M059J (cell line): ENCODE measurements at regions not wholly inside any gene's neighbourhood (a gene's known extent, or its start where the extent isn't known, plus 50 kb on each side); places are given as distances from the start of the nearest gene placed in this dataset.

Experiments used
- DNase-seq: peaks from one replicate; pipeline ENCODE4 v3.0.0-alpha.2; 2012; ENCODE audit warnings: low read depth

- DNase-seq = no peak
Measured at GRCh38 chr22:48244388-48245195, 1482.1 kb downstream of the TBC1D22A start.

DNA sequence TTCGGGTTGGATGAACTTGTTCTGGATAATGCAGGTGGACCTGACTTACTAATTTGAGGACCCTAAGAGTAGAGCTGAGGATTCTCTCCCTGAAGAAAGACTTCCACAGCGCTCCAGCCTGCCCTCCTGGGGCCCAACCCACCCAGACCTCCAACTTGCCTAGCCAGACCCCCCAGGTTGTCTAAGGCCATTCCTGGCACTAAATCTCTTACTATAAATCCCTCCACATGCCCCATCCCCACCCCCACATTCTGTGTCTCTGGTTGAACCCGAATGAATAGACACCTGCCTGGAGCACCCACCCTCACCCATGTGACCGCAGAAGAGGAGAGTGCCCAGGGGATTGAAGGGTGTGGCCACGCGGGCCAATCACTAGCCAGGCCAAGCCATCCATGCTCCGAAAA is 1480.0 kb downstream of the TBC1D22A start:
- DNase-seq = no peak

- DNase-seq = no peak
Measured at GRCh38 chr22:48241658-48242057, 1479.2 kb downstream of the TBC1D22A start.

DNA sequence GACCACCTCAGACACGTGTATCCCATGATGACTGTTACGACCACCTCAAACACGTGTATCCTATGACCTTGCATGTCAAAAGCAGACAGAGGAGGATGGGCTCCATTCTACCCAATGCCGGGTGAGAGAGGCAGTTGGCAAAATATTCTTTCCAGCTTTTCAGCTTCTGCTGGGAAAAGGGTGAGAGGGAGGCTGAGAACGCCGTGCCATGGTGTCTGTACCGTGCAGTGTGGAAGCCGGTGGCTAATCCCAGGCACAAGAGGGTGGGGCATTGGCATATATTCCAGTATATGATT is 1478.4 kb downstream of the TBC1D22A start:
- no peak for DNase-seq

GRCh38 chr22:48240148-48240934 is 1477.9 kb downstream of the TBC1D22A start:
- DNase-seq = no peak

GRCh38 chr22:48239461-48240147 is 1477.2 kb downstream of the TBC1D22A start:
- DNase-seq = no peak

GRCh38 chr22:48238966-48239365 is 1476.5 kb downstream of the TBC1D22A start:
- DNase-seq = no peak

DNA sequence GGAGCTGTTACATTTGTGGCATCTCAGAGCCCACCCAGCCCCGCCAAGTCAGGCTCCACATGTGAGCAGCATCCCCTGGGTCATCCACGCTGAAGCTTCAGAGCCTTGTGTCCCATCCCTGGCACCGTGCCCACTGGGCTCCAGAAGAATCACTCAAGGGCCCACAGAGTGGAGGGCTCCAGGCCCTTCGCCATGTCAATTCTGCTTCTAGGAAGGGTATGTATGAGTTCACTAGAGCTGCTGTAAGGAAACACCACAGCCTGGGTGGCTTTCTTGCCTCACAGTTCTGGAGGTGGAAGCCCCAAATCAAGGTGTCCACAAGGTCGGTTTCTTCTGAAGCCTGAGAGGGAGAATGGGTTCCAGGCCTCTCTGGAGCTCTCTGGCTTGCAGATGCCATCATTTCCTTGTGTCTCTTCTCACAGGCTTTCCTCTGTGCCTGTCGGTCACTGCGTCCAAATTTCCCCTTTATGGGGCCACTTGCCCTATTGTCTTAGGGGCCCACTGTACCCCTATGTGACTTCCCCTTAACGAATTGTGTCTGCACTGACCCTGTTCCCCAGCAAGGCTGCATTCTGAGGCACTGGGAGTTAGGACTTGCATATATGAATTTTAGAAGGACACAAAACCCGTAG is 1476.0 kb downstream of the TBC1D22A start:
- no peak for DNase-seq

DNA sequence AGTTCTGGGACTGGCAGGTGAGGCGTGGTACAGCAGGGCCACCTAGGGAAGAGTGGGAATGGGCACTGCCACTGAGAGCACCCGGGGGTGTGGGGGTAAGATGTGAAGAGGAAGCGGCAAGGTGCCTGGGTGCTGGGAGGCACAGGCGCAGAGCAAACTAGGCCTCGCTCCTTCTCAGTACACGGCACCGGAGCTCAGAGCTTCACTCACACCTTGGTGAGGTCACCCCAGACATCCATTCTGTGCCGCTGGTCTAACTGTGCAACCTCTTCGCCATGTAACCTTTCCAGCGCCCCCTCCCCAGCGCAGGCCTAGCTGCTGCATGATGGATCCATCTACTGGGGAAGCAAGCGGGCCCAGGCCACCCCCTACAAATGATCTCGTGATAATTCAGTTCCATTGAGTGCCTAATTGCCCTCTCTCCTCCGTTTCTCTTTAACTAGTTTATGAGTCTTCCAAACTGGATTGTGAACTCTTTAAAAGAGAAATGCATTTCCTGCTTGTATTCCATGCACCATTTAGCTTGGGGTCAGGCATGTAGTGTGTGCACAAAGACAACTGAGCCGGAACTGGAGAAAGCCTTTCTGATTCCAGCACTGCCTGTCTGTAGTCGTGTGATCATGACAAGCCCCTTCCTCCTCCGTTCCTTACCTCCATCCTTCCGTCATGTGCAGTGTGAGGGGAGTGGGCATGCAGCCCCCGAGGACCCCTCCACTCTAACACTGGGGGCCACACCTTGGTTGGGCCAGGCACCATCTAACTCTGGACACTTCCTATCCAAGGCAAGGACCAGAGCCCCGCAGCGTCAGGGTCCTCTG is 1475.2 kb downstream of the TBC1D22A start:
- DNase-seq = no peak

- no peak for DNase-seq
Measured at GRCh38 chr22:48236261-48236660, 1473.8 kb downstream of the TBC1D22A start.

GRCh38 chr22:48235744-48236143 is 1473.3 kb downstream of the TBC1D22A start:
- no peak for DNase-seq

DNA sequence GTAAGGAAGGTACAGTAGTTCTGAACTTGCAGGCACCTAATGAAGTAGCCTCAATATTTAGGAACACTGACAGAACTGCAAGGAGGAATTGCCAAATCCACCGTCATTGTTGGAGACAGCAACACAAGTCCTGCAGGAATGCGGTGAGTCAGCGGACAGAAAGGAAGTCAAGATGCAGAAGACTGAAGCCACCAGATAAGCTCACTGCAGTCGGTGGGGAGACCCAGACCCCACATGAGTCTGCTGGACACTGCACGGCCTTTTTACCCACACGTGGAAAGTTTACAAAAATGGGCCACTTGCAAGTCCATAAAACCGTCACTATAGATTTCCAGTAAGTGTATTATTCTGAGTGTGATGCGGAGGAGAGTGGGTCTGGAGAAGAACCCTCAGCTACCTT is 1471.6 kb downstream of the TBC1D22A start:
- DNase-seq = no peak

DNA sequence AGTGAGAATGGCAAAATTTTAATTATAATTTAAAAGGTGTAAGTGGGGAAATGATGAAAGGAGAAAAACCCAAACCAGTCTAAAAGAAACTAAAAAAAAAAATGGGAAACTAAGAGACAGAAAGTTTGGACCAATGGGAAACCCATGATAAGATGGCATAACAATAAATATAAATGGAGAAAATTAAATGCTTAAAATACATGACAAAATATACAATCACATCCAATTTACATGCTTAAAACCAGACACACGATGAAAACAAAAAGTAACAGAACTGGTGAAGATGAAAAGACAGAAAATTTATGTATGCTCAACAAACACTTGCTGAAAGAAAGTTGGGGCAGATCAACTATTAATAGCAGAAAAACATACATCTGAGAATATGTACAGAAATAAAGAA is 1471.1 kb downstream of the TBC1D22A start:
- DNase-seq = no peak

DNA sequence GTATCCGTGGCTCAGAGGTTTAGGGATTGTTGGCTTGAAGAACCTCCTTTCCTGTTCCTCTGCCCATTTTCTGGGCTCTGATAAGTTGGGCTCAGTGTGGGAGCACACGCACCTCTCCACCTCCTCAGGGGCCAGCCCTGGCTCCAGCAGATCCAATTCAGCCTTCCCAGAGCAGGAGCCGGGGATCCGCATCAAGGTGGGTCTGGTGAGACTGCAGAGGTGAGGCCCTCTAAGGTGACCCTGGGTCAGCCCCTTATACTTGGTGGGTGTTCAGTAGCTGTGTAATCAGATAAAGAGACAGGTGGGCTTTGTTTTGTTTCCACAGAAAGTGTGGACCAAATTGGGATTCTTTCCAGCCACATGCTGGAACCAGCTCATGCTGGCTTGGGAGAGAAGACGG is 1466.0 kb downstream of the TBC1D22A start:
- no peak for DNase-seq

GRCh38 chr22:48227341-48228018 is 1465.0 kb downstream of the TBC1D22A start:
- no peak for DNase-seq

DNA sequence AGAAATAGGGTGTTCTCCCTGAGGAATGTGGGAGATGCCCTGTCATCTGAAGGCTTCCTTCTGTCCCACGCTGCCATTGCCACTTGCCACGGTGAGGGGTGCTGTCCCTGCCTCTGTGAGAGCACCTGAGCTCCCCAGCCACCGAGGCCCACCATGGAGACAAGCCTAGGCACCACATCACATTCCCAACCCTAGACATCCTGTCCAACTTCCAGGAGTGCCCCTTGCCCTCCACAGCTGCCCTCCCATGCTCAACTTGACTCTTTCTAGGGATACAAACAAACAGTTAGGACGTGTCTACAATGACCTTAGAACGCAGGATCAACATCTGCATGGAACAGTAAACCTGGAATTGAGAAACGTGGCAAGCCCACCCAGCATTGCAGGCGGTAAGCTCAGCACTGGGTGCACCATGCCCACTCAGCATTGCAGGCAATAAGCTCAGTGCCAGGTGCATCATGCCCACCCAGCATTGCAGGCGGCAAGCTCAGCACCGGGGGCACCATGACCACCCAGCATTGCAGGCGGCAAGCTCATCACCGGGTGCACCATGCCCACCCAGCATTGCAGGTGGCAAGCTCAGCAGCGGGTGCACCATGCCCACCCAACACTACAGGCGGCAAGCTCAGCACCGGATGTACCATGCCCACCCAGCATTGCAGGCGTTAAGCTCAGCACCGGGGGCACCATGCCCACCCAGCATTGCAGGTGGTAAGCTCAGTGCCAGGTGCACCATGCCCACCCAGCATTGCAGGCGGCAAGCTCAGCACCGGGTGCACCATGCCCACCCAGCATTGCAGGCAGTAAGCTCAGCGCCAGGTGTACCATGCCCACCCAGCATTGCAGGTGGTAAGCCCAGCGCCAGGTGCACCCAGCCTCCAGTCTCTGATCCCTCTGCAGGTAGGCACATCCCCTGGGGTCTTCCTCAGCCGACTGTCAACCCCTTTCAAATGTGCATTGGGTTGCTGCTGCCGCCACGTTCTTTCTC is 1463.9 kb downstream of the TBC1D22A start:
- no peak for DNase-seq

DNA sequence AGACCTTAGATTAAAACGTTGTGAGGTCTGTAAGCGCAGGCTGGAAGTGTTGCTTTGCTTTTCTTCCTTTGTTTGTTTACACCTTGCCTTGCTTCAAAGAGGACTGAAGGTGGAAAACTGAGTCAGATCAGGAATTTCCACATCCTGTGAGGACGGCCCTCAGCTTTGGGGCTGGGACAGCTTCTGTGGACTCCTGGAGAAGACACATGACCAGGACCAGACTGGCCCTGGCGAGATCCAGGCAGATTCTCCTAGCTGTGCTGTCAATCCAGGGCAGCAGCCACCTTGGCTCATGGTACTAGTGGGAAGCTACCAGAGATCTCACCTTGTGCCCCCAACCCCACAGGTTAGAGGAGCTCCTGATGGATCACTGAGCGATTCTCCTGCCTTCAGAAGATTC is 1461.9 kb downstream of the TBC1D22A start:
- no peak for DNase-seq

GRCh38 chr22:48223488-48224190 is 1461.2 kb downstream of the TBC1D22A start:
- no peak for DNase-seq
